ENCODE measurements at regions not wholly inside any gene's neighbourhood (a gene's known extent, or its start where the extent isn't known, plus 50 kb on each side); places are given as distances from the start of the nearest gene placed in this dataset.

GRCh38 chrX:9414416-9414815, 50.4 kb upstream of the TBL1X start:
- no peak overlapping the region for H3K27ac Mint-ChIP-seq (ENCODE audit: unreplicated experiment)
- no peaks in the 10 kb centered on the region for H3K27me3 Mint-ChIP-seq (ENCODE audit: insufficient read depth, unreplicated experiment)
- H3K9me3 ChIP-seq, result no peaks in the 10 kb centered on the region
- ChIA-PET POLR2A (no interaction called here), CTCF (no interaction called here)
- intact Hi-C loops (cut with micrococcal nuclease; ENCODE audit: unreplicated experiment), result no loop called here
- no peaks in the 10 kb centered on the region for H3K4me1 Mint-ChIP-seq (ENCODE audit: low read depth, unreplicated experiment)
- H3K9me3 Mint-ChIP-seq (ENCODE audit: unreplicated experiment), result no peaks in the 10 kb centered on the region
- no peak for DNase-seq
- H3K36me3 Mint-ChIP-seq (ENCODE audit: insufficient read depth, unreplicated experiment), result no peaks in the 10 kb centered on the region
- H3K27me3 ChIP-seq (replicated peaks; ENCODE audit: control insufficient read depth, insufficient read depth, low read length), result no peaks in the 10 kb centered on the region
- no peaks in the 10 kb centered on the region for H3K36me3 ChIP-seq (ENCODE audit: control insufficient read depth, insufficient read depth, low read length)
- no TSS peak for BruUV-seq (replicated peaks)
- TF ChIP-seq CTCF (IDR thresholded peaks at IDR 0.05; ENCODE audit: insufficient read depth in 1 of 2, low read depth in 1 of 2, low read length in 1 of 2, severe bottlenecking in 1 of 2, unreplicated experiment in 1 of 2), result no peak
- no peaks in the 10 kb centered on the region for H3K4me1 ChIP-seq
- no peak overlapping the region for H3K4me3 ChIP-seq (ENCODE audit: low read depth, low read length)
- H3K4me3 Mint-ChIP-seq (ENCODE audit: unreplicated experiment), result no peak overlapping the region

Measured in Caco-2 (cell line).